ENCODE measurements at regions not wholly inside any gene's neighbourhood (a gene's known extent, or its start where the extent isn't known, plus 50 kb on each side); places are given as distances from the start of the nearest gene placed in this dataset.
"Not testable (repeated sequence)": the region's sequence is repeated elsewhere in the genome, so short reads cannot be mapped to it uniquely, and the experiment has no call there.

DNA sequence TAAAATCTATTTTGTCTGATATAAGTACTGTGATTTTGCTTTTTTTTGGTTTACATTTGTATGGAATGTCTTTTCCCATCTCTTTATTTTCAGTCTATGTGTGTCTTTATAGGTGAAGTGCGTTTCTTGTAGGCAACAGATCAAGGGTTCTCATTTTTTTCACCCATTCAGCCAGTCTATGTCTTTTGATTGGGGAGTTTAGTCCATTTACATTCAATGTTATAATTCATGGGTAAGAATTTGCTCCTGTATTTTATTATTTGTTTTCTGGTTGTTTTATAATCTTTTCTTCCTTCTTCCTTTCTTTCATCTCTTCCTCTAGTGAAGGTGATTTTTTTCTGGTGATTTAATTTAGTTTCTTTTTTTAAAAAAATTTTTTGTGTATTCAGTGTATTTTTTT, 104.8 kb upstream of the TMEM229A start:
- DNase-seq = no peak

DNA sequence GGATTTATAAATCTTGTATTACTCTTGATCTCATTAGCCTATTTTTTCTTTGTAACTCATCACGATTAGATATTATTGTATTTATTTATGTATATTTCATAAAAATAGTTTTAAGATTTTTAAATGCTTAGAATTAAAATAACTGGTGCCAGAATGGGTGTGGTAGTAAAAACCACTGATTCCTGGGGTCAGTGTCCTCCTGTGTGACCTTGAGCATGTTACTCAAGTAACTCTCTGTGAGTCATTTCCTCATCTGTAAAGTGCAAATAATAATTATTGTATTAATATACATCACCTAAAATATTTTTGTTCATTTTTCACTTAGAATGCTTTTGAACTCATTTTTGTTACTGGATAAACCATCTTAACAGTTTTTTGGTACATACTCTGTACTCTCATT, 91.3 kb upstream of the TMEM229A start:
- DNase-seq = no peak

DNA sequence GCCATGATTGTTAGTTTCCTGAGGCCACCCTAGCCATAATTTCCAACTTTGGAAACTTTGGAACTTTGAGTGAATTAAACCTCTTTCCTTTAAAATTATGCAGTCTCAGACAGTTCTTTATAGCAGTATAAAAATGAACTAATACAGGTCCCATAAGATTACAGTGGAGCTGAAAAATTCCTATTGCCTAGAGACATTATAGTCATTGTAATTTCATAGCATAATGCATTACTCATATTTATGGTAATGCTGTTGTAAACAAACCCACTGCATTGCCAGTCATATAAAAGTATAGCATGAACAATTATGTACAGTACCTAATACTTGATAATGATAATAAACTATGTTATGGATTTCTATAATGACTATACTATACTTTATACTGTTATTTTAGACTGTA, 88.0 kb upstream of the TMEM229A start:
- DNase-seq = no peak

DNA sequence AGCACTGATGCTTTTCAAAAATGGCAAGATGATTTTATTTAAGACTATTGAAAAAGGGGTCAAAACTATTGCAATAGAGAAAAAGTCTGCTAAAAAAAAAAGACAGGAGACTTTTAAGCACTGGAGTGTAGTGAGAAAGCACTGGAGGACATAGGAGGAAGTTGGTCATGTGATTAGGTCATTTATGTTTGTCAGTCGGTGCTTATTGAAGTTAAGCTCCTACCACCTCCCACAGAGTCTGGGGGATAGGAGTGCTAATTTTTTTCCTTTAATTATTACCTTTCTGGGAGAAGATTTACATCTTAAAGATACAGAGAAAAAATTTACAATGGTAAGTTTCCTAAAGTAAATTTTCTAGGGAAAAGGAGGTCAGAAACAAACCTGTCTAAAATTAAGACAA, 80.2 kb upstream of the TMEM229A start:
- DNase-seq = peak; percentile 14

DNA sequence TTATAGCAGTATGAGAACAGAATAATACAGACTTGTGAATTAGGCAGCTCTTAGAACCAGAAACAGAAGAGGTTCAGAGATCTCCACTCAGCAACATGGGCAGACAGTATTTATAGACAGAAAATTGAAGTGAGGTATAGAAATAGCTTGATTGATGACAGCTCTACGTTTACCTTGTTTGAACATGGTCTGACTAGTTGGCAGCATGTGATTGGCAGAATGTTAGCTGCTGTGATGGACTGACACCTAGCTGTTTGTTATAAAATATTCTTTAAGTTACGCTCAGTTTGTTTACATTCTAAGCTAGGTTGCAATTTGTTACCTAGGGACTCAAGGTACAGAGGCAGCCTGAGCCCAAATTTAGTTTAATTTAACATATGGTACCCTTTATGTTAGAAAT, 73.7 kb upstream of the TMEM229A start:
- DNase-seq = no peak

DNA sequence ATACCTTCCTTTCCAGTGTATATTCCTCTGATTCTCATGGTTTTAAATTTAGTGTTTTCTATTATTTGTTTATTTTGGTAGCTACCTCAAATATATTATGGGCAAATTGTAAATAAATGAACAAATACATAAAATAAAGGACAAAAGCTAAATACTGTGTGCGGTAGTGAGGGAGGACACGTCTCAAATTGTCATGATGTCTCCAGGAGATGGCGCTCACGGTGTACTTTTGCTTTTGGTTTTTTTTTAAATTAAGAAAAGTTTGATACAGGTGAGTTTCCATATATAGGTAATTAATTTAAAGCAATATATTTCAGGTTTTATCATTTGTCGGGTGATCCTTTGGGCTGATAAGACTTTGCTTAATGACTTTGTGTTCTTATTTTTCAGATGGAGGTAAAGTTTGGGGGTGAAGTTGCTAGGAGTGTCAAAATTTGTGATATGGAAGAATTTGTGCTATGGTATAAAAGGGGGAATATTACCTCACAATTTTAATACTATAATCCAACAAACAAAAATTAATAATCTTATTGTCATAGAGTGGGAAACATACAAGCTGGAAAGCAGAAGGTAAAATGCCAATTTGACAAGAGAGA, 68.4 kb upstream of the TMEM229A start:
- no peak for DNase-seq

DNA sequence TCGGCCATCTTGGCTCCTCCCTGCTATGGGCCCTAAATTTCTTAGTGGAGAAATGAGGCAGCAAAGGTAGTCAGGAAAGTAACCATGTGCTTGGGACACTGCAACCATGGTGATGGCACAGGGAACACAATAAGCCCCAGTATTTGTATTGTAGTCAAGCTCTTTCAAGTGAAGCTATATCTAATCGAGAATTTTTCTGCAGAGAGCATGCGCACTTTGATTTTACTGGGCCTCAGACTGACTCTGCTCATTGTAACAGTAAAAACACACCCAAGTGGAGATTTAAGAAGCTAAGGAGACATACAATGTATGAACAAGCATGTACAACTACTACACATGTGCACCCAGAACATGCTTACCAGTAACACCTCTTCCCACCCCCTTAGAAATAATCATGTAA, 67.3 kb upstream of the TMEM229A start:
- DNase-seq = no peak

DNA sequence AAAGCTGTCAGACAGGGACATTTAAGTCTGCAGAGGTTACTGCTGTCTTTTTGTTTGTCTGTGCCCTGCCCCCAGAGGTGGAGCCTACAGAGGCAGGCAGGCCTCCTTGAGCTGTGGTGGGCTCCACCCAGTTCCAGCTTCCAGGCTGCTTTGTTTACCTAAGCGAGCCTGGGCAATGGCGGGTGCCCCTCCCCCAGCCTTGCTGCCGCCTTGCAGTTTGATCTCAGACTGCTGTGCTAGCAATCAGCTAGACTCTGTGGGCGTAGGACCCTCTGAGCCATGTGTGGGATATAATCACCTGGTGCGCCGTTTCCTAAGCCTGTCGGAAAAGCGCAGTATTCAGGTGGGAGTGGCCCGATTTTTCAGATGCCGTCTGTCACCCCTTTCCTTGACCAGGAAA, 66.7 kb upstream of the TMEM229A start:
- not testable (repeated sequence) for DNase-seq

DNA sequence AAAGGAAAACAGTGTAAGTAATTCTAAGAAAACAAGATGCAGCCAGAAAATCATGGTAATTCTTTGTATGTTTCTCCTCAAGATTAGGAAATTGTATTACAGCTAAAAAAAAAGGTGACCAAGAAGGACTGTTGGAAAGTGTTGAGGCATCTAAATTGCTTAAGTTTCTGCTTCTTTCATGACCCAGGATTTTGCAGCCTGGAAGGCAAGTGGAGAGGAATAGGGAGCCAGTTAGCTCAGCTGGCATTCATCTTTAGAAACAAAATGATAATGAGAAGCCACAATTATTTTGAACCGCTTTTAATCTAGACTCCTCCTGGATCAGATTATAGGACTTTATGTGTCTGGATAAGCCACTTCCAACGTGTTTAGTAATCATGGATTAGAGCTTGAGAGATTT, 56.8 kb upstream of the TMEM229A start:
- DNase-seq = no peak

DNA sequence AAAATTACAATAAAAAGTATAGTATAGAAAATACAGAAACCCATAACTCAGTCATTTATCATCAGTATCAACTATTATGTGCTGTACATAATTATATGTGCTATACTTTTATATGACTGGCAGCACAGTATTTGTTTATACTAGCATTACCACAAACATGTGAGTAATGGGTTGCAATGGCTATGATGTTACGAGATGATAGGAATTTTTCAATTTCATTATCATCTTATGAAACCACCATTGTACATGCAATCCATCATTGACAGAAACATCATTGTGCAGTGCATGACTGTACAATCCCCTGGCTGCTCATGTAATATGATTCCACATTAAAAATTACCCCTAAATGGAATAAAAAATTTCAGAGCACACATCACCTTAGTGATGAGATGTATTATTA, 55.7 kb upstream of the TMEM229A start:
- DNase-seq = no peak

DNA sequence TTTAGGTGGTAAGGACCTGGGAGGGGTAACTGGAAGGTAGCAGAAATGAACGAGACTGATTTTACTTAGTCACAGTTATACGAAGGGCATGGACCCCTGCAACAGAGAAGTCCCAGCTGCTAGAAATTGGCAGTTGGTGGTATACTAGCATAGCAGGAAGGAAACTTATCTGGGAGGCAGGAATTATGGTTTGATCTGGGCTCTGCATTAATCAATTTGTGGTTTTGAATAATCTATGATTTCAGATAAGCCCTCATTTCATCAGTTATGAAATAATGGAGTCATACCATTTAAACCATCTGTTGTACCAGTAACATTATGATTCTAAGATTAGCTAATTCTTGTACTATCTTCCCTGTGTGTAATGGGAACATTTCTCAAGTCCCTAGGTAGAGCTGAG, 54.0 kb upstream of the TMEM229A start:
- no peak for DNase-seq

DNA sequence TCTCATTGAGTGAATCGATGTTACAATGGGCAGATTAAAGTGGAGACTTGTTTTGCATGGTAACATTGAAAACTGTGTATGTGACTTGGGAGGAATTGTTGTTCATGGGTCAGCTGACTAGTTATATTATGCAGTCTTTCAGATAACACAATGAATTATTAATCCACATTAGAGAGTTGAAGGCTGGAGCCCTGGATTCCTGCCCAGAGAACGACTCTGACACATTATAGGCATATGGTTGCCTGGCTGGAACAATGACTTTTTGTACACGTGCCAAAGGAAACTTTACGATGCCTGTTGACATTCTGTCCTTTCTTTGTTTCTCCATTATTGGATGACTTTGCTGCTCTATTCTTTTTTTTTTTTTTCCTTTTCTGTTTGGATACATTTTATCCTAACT, 52.3 kb upstream of the TMEM229A start:
- DNase-seq = peak; percentile 68

DNA sequence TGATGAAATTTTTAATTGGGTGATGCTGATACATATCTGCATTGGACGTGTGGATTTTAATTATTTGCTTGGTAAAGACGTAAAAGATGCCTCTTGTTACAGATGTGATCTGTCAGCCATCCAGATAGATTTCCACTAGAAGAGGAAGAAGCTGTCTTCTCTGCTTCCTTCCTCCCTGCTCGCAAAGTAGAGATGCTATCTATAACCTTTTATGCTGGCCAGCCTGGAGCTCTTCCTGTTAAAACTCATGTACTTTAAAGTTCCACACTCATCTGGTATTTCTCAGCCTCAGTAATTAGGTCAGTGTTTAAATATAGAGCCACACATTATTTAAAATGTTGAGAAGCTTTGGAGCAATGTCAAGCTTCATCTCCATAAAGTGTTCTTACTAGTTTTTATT, 51.2 kb upstream of the TMEM229A start:
- peak; percentile 31 for DNase-seq
